ENCODE measurements at regions not wholly inside any gene's neighbourhood (a gene's known extent, or its start where the extent isn't known, plus 50 kb on each side); places are given as distances from the start of the nearest gene placed in this dataset.
"Not testable (repeated sequence)": the region's sequence is repeated elsewhere in the genome, so short reads cannot be mapped to it uniquely, and the experiment has no call there.

DNA sequence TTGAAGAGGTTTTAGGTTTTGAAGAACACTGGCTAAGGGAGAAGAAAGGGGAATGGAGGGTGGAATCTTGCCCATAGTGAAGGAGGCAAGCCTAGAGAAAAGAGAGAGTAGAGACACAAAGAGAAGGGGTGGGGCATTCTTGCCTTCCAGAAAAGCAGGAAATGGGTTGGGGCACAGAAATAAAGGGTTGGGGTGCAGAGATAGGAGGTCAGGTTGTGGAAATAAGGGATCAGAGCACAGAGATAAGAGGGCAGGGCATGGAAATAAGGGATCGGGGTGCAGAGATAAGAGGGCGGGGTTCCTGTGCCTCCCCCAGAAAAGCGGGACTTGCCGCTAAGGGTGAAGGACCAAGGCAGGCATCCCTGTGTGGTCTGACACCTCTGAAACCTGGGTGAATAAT is 69.9 kb downstream of the ALG1L2 start:
- not testable (repeated sequence) for DNase-seq

DNA sequence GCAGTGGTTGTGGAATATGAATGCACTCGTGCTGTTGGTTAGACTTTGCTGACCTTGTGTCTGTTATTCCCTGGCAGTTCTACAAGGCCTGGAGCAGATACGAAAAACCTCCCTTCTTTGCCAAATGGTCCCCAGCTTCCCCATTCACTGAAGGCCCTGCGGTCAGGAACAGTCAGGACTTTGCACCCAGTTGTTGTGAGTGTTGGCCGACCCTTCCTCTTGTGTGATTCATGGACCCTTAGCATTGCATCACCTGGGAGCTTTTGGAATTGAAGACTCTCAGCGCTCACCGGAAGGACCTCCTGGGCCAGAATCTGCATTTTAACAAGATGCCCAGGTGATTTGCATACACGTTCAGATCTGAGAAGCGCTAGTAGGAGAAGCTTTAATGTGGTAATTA is 71.6 kb downstream of the ALG1L2 start:
- not testable (repeated sequence) for DNase-seq

- not testable (repeated sequence) for DNase-seq
Observed at GRCh38 chr3:130155464-130155863, 73.8 kb downstream of the ALG1L2 start.

DNA sequence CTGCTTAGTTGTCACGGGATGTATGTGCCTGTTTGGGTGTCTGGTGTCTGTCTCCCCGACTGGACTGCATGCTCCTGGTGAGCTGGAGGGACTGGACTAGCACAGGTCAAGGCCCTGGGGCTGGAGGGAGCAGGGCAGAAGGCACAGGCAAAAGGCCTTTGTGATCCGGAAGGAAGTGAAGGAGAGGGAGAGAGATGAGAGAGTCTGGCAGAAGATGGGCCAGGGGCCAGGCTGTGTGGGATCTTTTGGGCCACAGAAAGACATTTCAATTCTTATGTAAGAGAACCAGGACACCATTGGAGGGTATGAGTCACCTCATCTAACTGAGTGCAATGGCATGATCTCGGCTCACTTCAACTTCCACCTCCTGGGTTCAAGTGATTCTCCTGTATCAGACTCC is 85.2 kb downstream of the ALG1L2 start:
- not testable (repeated sequence) for DNase-seq

DNA sequence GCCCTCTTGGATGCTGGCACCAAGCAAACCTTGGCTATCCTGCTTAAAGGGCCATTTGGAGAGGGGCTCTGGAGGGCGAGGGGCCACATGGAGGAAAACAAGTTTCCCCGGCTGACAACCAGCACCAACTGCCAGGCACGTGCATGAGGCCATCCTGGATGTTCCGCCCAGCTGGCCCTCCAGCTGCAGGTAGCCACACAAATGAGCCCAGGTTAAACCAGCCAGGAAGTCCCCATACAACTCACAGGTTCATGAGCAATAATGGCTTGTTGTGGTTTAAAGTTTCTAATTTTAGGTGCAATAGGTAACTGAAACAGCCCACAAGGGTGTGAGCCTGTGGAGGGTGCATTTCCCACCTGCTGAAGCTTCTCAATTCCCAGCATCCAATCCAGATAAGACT is 93.6 kb downstream of the ALG1L2 start:
- DNase-seq: not testable (repeated sequence)

DNA sequence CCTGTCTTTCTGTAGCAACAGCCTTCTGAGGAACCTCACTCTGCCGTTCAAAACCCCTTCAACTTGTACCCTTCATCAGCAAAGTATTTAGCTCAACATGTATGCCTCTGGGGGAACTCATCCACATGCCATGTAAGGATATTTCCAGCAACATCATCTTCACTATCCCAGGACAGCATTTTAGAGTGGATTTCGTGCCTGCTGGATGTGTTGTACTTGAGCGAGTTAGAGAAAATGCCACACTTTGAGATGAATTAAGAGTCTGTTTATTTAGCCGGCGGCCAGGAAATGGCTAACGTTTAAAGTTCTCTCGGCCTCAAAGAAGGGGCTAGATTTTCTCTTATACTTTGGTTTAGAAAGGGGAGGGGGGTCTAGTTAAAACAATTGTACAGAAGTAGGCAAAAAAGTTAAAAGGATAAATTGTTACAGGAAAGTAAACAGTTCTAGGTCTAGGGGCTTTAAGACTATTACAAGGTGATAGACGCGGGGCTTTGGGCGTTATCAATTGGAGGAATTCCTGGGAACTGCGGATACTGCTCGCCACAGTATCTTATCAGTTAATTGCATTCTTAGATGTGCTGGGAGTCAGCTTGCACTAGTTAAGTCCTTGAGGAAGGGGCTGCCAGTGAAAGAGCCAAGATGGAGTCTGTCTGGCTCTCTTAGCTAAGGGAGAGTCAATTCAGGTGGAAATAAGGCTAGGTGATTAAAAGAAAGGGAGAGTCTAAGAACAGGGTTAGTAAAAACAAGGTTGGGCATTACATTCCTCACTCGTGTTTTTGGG is 95.0 kb downstream of the ALG1L2 start:
- not testable (repeated sequence) for DNase-seq

- DNase-seq: not testable (repeated sequence)
Observed at GRCh38 chr3:130178835-130179234, 97.2 kb downstream of the ALG1L2 start.

GRCh38 chr3:130179353-130179970 is 97.8 kb downstream of the ALG1L2 start:
- not testable (repeated sequence) for DNase-seq

- DNase-seq: not testable (repeated sequence)
Observed at GRCh38 chr3:130182475-130182874, 100.8 kb downstream of the ALG1L2 start.

DNA sequence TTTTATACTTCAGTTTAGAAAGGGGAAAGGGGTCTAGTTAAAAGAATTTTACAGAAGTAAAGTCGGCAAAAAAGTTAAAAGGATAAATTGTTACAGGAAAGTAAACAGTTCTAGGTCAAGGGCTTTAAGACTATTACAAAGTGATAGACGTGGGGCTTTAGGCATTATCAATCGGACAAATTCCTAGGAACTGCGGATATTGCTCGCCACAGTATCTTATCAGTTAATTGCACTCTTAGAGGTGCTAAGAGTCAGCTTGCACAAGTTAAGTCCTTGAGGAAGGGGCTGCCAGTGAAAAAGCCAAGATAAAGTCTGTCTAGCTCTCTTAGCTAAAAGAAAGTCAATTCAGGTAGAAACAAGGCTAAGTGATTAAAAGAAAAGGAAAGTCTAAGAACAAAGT is 102.1 kb downstream of the ALG1L2 start:
- DNase-seq: not testable (repeated sequence)

DNA sequence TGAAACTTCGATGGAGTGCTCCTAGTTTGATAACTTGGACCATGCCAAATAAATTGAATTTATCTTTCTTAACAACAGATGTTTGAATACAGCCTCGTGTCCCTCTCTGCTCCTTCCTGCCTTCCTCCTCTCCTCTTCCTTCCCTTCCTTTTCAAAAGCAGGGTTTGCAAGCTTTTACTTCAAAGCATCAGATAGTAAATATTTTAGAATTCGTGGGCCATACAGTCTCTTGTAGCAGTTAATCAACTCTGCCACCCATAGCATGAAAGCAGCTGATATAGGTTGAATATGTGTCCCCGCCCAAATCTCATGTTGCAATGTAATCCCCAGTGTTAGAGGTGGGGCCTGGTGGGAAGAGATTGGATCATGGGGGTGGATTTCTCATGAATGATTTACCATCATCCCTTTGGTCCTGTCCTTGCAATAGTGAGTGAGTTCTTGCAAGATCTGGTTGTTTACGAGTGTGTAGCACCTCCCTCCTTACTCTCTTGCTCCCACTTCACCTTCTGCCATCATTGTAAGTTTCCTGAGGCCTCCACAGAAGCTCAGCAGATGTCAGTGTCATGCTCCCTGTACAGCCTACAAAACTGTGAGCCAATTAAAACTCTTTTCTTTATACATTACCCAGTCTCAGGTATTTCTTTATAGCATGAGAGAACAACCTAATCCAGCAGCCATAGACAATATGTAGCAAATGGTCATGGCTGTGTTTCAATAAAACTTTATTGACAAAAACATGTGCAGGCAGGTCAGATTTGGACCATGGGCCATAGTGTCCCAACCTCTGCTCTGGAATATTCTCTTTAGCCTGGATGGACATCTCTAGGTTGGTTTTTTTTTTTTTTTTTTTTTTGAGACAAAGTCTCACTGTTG is 102.8 kb downstream of the ALG1L2 start:
- DNase-seq: not testable (repeated sequence)

GRCh38 chr3:130201272-130201671 is 119.6 kb downstream of the ALG1L2 start:
- DNase-seq: not testable (repeated sequence)

DNA sequence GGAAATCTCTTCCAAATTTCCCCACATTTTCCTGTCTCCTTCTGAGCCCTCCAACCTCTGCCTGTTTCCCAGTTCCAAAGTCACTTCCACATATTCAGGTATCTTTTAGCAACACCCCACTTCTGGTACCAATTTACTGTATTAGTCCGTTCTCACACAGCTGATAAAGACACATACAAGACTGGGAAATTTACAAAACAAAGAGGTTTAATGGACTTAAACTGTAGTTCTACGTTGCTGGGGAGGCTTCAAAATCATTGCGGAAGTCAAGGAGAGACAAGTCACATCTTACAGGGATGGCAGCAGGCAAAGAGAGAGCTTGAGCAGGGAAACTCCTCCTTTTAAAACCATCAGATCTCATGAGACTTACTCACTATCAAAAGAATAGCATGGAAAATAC is 122.0 kb downstream of the ALG1L2 start:
- DNase-seq: not testable (repeated sequence)

DNA sequence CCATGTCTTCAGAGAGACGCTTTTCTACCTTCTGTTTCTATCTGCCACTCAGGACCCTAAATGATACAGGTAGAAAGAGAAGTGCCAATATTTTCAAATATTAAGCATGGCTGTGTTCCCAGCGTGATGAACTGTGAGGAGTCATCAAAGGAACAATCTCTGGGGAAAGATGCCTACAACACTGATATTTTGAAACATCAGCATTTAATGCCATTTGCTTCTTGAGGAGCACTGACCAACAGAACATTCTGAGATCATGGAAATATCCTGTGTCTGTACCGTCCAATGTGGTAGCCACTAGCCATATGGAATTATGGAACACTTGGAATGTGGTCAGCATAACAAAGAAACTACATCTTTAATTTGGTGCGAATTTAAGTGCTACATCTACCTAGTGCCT is 117.9 kb upstream of the COL6A5 start:
- DNase-seq: no peak

GRCh38 chr3:130242850-130243569 is 102.5 kb upstream of the COL6A5 start:
- no peak for DNase-seq

GRCh38 chr3:130243808-130244207 is 101.7 kb upstream of the COL6A5 start:
- DNase-seq: no peak

DNA sequence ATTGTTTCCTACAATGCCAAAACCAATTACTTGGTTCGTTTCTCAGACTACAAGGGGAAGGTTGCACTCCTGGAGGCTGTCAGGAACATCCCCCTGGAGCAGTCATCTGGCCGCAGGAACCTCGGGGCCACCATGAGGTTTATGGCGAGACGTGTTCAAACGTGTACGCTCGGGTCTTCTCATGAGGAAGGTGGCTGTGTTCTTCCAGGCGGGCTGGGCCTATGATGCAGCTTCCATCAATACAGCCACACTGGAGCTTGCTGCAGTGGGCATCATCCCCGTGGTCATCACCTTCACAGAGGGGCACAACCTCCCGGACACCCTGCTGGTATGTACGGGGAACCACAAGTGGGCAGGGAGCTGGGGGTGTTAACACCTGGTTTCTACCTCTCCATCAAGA is 94.5 kb upstream of the COL6A5 start:
- no peak for DNase-seq

DNA sequence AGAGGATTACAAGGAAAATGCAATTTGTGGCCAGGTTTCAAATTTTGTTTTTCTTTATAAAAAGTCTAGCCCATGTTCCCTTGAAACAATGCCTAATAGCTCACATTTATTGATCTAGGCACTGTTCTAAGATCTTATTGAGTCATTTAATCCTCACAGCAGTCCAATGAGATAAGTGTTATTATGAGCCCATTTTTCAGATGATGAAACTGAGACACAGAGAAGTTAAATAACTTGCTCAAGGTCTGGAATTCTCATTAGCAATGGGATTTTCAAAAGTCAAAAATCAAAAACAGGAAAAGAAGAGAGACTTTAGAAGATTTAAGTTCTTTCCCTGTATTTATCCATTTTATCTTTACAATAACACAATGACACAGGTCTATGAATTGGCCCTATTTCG is 90.0 kb upstream of the COL6A5 start:
- no peak for DNase-seq

DNA sequence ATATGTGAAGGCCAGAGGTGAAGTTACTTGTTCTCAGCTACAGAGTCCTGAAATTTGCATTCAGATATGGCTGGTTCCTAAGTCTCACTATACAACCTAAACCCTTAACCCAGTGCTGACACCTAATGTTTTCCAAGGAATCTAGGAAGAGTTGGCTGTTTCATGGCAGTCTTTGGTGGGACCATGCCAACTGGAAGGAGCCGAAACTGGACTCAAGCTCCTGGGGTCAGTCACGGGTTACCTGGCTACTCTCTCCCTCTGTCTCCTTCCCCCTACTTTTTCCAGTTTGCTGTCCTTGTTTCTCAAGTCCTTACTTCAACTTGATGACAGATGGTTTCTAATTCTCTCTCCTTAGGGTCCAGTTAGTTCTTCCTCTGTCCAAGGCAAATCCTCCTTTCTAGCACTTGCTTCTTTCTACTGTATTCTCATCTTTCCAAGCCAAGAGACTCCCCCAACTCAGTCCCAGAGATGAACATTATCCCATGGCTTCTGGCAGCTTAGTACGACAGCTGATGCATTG is 88.6 kb upstream of the COL6A5 start:
- DNase-seq: no peak

DNA sequence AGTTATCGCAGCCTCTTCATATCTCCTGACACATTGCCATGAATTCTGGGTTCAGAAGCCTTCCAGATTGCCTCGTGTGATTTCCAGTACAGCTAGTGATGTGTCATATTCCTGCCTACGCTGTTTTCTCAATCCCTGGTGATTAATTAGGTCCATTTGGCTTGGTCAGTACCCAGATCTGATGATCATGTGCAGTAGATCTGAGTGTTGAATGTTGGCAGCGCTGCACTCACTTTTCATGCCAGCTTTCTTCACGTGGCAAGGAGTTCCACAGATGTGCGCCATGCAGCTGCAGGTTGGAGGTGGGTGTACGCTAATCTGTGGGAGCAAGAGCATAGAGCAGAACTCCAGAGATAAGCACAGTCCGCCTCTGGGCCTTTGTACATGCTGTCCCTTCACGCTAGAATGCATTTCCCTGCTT is 86.9 kb upstream of the COL6A5 start:
- peak; percentile 46 for DNase-seq

- no peak for DNase-seq
Observed at GRCh38 chr3:130259166-130259874, 86.2 kb upstream of the COL6A5 start.

- no peak for DNase-seq
Observed at GRCh38 chr3:130260918-130261317, 84.6 kb upstream of the COL6A5 start.

Data from NCI-H446 treated with DMSO at 0.1 percent for 48 hours (cell line).